Mucosa of rectum (tissue), 2 donors: ENCODE measurements at regions not wholly inside any gene's neighbourhood (a gene's known extent, or its start where the extent isn't known, plus 50 kb on each side); places are given as distances from the start of the nearest gene placed in this dataset.
"Not testable (repeated sequence)": the region's sequence is repeated elsewhere in the genome, so short reads cannot be mapped to it uniquely, and the experiment has no call there.

Source experiments
- H3K27ac ChIP-seq, 2 donors: one replicate each; pipeline ENCODE4 v1.7.0; 2013; ENCODE audit warnings: inconsistent platforms in 2 of 2, low read depth in 2 of 2, low read length in 2 of 2
- H3K27me3 ChIP-seq, 2 donors: one replicate each; pipeline ENCODE4 v1.7.0; 2013; ENCODE audit warnings: low read length in 2 of 2; ENCODE audit not compliant: control insufficient read depth in 2 of 2, insufficient read depth in 2 of 2
- H3K36me3 ChIP-seq, 2 donors: one replicate each; pipeline ENCODE4 v1.7.0; 2013; ENCODE audit warnings: low read length in 2 of 2; ENCODE audit not compliant: control insufficient read depth in 2 of 2, insufficient read depth in 2 of 2
- H3K4me1 ChIP-seq, 2 donors: one replicate each; pipeline ENCODE4 v1.7.0; 2013; ENCODE audit warnings: low read length in 2 of 2, mild to moderate bottlenecking in 1 of 2; ENCODE audit not compliant: control insufficient read depth in 2 of 2, insufficient read depth in 2 of 2
- H3K4me3 ChIP-seq, 2 donors: one replicate each; pipeline ENCODE4 v1.7.0; 2013; ENCODE audit warnings: low read length in 2 of 2
- H3K9ac ChIP-seq, 2 donors: one replicate each; pipeline ENCODE4 v1.7.0; 2013; ENCODE audit warnings: low read length in 2 of 2, low read depth in 1 of 2, mild to moderate bottlenecking in 1 of 2
- H3K9me3 ChIP-seq, 2 donors: one replicate each; pipeline ENCODE4 v1.7.0; 2013; ENCODE audit warnings: low read length in 2 of 2; ENCODE audit not compliant: control insufficient read depth in 2 of 2
- donor health status: healthy.
- donor health status: Normal muscosa, but diverticular disease.

DNA sequence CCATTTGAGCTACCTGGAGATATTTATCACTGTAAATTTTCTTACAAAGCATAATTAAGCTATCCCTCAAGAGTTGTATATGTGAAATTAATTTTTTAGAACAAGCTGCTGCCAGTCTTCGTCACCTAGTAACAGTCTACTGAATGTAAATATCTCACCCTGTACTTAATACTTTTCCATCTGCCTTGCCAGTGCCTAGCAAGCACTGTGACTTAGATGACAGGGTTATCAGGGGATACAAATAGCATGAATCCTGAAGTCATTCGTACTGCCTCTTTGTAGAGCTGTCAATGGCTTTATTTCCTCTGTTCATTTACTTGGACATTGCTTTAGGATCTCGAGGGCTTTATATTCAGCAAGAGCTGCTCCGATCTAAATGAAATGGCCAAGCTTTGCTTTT is 763.6 kb downstream of the ADCYAP1 start:
- no peaks in the 10 kb centered on the region for H3K4me1 ChIP-seq
- no peaks in the 10 kb centered on the region for H3K36me3 ChIP-seq
- no peak overlapping the region for H3K27ac ChIP-seq

DNA sequence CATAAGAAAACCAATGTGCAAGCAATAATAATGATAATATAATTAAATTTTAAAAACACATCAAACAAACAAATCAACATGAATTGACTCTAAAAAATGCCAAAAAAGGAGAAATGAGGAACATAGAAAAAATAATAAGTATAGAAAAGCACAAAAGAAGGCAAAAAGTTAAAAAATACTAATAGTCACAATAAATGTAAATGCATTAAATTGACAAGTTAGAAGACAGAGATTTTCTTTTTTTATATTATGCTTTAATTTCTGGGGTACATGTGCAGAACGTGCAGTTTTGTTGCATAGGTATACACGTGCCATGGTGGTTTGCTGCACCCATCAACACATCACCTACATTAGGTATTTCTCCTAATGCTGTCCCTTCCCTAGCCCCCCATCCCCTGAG is 767.0 kb downstream of the ADCYAP1 start:
- H3K36me3 ChIP-seq, H3K4me1 ChIP-seq, H3K27me3 ChIP-seq, H3K27ac ChIP-seq, H3K4me3 ChIP-seq, H3K9ac ChIP-seq, H3K9me3 ChIP-seq: not testable (repeated sequence)

More for the DNA sequence above, 763.6 kb downstream of the ADCYAP1 start:
- no peaks in the 10 kb centered on the region for H3K27me3 ChIP-seq
- H3K9me3 ChIP-seq = peaks cover 2% of the 10 kb centered on the region in 2 donors
- H3K9ac ChIP-seq = no peak overlapping the region
- H3K4me3 ChIP-seq = no peak overlapping the region

DNA sequence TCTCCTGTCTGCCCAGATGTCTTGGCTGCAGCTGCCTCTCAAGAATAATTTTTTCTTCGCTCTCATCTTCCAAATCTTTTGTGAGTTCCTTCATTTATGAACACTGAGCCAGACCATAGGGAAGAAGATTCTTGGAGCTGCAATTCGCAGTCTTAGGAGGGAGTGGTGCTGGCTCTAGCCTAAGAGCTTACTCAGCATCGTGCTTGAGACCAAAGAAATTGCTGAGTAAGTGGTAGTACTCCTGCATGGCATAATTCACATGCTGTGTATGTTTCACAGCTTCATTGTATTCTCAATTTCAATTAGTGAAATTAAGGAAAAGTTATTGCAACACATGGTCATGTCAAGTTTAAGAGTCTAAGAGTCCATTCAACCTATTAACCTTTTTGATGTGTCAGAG is 771.7 kb downstream of the ADCYAP1 start:
- Histone ChIP-seq H3K27me3 (no peaks in the 10 kb centered on the region), H3K9ac (no peak overlapping the region), H3K27ac (no peak overlapping the region), H3K4me1 (no peaks in the 10 kb centered on the region), H3K36me3 (no peaks in the 10 kb centered on the region), H3K4me3 (no peak overlapping the region), H3K9me3 (peaks cover 0 to 2% of the 10 kb centered on the region in 2 donors)

DNA sequence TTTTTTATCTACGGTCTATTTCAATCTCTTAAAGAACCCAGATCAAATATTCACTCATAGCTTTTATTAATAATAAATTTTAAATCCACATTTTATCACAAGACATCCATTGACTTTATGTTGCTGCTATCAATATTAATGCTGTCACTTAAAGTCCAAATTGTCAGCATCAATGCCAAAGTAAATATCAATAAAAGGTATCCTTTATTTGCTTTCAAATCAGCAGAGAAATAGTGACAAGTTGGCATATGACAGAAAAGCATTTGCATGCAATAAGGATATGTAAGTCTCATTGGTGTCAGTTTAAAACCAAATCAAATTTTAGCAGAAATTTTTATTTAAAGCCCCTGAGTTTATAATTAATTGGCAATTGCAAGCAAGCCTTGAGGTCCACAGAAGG is 775.4 kb downstream of the ADCYAP1 start:
- Histone ChIP-seq H3K27me3 (no peaks in the 10 kb centered on the region), H3K36me3 (no peaks in the 10 kb centered on the region), H3K9ac (no peak overlapping the region), H3K4me3 (no peak overlapping the region), H3K9me3 (no peaks in the 10 kb centered on the region), H3K4me1 (no peaks in the 10 kb centered on the region), H3K27ac (no peak overlapping the region)

DNA sequence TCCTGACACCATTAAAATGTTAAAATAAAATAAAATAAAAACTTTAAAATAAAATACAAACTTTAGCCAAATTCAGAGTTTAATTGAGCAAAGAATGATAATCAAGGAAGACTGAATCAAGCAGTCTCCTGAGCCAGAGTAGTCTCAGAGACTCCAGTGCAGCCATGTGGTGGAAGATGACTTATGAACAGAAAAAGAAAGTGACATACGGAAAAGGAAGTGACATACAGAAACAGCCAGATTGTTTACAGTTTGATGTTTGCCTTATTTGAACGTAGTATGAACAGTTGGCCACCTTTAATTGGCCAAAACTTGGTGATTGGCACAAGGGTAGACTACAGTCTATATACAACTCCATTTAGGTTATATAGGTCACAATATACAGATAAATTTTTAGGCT is 787.2 kb downstream of the ADCYAP1 start:
- Histone ChIP-seq H3K9ac (no peak overlapping the region), H3K4me3 (no peak overlapping the region), H3K9me3 (no peaks in the 10 kb centered on the region), H3K27me3 (no peaks in the 10 kb centered on the region), H3K27ac (no peak overlapping the region), H3K36me3 (no peaks in the 10 kb centered on the region), H3K4me1 (no peaks in the 10 kb centered on the region)

DNA sequence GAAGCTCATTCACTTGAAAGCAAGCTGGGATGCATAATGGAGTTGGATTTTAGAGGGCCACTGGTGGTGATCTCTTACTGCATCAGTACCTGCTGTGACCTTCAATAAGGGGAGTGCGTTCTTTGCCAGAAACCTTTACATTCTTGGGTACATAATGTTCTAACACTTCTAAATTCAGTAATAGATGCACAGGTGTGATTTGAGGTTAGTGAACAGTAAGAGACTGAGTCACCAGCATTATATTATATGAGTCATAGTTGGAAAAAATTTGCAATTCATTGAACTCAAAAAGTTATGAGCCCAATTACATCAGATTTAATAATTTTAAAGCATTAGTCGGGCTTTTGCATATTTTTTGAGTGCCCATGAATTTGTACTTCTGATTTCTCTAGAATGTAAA is 803.3 kb downstream of the ADCYAP1 start:
- Histone ChIP-seq H3K27me3 (no peaks in the 10 kb centered on the region), H3K36me3 (no peaks in the 10 kb centered on the region), H3K4me1 (no peaks in the 10 kb centered on the region), H3K9me3 (no peaks in the 10 kb centered on the region), H3K4me3 (no peak overlapping the region), H3K27ac (no peak overlapping the region), H3K9ac (no peak overlapping the region)

DNA sequence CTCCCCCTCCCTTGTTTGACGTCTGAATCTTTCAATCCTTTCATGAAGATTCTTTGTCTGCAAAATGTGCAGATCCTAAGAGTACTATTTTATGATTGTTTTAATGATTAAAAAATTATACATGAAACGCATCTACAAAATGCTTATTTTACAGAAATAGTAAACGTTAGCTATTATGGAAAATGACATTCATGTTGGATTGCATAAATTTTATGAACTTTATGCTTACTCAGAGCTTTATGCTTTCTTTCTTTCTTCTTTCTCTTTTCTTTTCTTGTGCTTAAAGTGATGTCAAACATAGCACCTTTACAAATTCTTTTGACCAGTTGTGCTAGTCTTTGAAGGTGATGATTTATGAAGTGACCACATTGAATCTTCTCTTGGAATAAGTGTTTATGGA is 805.4 kb downstream of the ADCYAP1 start:
- Histone ChIP-seq H3K27ac (no peak overlapping the region), H3K9ac (no peak overlapping the region), H3K4me3 (no peak overlapping the region), H3K27me3 (no peaks in the 10 kb centered on the region), H3K9me3 (no peaks in the 10 kb centered on the region), H3K36me3 (no peaks in the 10 kb centered on the region), H3K4me1 (no peaks in the 10 kb centered on the region)

DNA sequence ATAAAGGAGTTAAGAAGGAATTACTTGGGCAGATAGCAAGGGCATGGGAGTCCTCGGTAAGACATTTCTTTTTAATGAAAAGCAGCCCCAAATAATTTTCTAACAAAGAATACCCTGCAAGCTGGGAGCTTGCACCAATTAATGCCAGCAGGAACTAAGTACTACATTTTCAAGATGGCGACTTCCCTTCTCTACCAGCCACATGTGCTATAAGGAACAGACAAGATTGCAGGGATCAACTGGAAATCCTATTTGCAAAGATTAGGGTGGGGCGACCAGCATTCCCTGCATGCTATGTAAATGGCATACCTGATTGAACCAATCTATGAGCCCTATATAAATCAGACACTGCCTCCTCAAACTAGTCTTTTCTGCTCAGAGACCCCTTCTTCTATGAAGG is 827.5 kb downstream of the ADCYAP1 start:
- Histone ChIP-seq H3K4me3 (no peak overlapping the region), H3K27ac (no peak overlapping the region), H3K36me3 (no peaks in the 10 kb centered on the region), H3K9ac (no peak overlapping the region), H3K4me1 (no peaks in the 10 kb centered on the region), H3K27me3 (no peaks in the 10 kb centered on the region), H3K9me3 (no peaks in the 10 kb centered on the region)

DNA sequence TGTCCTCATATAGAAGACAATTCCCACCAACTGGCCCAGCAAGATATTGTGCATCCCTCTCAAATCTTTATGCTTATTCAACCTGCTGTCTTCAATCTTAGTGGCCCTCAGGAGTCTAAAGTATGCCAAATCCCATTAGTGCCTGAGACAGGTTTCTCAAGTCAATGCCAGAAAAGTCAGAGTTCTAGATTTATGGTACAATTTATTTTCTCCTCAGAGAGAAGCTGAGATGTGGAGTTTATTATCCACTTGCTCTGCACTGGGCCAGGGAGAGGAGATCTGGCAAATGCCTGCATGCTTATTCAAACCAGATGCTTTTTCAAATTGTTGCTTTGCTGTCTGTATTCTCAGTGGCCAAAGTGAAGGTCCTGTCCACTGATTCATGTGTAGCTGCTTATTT is 825.2 kb downstream of the METTL4 start:
- Histone ChIP-seq H3K4me1 (no peaks in the 10 kb centered on the region), H3K4me3 (no peak overlapping the region), H3K9me3 (peaks cover 0 to 5% of the 10 kb centered on the region in 2 donors), H3K27ac (no peak overlapping the region), H3K36me3 (no peaks in the 10 kb centered on the region), H3K9ac (no peak overlapping the region), H3K27me3 (no peaks in the 10 kb centered on the region)

DNA sequence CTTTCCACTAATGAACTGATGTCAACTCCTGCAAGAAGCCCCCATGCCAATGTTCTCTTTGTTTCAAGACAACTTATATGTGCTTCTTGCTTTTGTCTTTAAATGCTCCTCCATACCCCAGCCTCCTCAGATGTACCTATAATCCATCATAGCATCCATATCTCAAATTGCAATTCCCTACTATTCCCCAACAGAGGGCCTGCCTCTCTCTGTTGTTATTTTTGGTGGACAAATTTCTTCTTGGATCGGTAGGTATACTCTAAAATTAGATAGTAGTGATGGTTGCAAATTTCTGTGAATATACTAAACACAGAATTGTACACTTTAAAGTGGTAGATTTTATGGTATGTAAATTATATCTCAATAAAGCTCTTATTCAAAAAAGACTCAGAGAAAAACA is 820.1 kb downstream of the METTL4 start:
- no peaks in the 10 kb centered on the region for H3K27me3 ChIP-seq

DNA sequence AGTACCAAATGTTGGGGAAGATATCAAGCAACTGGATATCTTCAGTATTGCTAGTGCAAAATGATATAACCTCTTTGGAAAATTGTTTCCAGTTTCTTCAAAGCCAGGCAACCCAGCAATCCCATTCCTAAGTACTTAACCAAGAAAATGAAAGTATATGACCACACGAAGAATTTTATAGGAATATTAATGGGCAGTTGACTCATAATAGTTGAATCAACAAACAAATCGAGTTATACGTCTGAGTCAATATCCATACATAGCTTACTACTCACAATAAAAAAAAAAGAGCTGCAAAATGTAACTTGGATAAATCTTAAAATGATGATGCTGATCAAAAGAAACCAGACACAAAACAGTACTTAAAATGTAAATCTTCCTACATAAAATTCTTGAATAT is 810.4 kb downstream of the METTL4 start:
- H3K4me1 ChIP-seq = no peaks in the 10 kb centered on the region
- H3K9ac ChIP-seq = no peak overlapping the region
- H3K9me3 ChIP-seq = no peaks in the 10 kb centered on the region
- H3K27ac ChIP-seq = no peak overlapping the region
- H3K27me3 ChIP-seq = no peaks in the 10 kb centered on the region
- no peak overlapping the region for H3K4me3 ChIP-seq
- no peaks in the 10 kb centered on the region for H3K36me3 ChIP-seq

More for the DNA sequence above, 820.1 kb downstream of the METTL4 start:
- Histone ChIP-seq H3K4me3 (no peak overlapping the region), H3K4me1 (no peaks in the 10 kb centered on the region), H3K27ac (no peak overlapping the region), H3K9me3 (peaks cover 0 to 2% of the 10 kb centered on the region in 2 donors), H3K9ac (no peak overlapping the region), H3K36me3 (no peaks in the 10 kb centered on the region)
